ENCODE measurements at regions not wholly inside any gene's neighbourhood (a gene's known extent, or its start where the extent isn't known, plus 50 kb on each side); places are given as distances from the start of the nearest gene placed in this dataset.
A peak's percentile ranks its signal among the peaks of the same experiment; 100 is the strongest.
"Not testable (repeated sequence)": the region's sequence is repeated elsewhere in the genome, so short reads cannot be mapped to it uniquely, and the experiment has no call there.

- DNase-seq = no peak
Measured at GRCh38 chr1:201639826-201640225, 100.9 kb downstream of the NAV1 start.

- no peak for DNase-seq
Measured at GRCh38 chr1:201640624-201641023, 101.7 kb downstream of the NAV1 start.

- DNase-seq = no peak
Measured at GRCh38 chr1:201641524-201642253, 102.8 kb downstream of the NAV1 start.

DNA sequence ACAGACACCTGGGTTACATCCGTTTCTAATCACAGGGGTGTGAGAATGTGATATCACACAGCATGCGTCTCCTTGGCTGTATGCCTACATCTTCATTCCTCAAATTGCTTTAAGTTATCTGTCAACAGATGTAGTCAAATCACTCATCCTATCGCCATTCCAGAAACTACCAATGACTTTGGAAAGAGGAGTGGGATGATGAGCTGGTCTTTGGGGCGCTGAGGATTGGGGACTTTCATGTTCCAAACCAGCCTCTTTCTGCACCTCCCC, 104.8 kb downstream of the NAV1 start:
- no peak for DNase-seq

DNA sequence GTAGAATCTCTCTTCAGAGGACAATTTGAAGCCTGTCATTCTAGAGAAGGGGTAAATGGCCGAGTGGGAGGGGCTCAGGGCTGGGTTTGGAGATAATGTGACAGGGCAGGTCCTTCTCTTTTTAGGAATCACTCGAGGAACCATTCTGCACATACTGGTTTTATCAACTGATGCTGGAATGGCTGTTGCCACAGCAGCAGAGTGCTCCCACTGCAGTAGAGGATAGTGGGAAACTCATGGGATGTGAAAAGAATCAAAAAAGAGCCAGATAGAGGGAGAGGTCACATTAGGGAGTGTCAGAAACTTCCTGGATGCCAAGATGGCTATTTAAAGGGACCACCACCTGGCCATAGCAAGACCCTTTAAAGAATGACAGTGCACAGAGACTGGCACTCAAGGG, 105.3 kb downstream of the NAV1 start:
- no peak for DNase-seq

DNA sequence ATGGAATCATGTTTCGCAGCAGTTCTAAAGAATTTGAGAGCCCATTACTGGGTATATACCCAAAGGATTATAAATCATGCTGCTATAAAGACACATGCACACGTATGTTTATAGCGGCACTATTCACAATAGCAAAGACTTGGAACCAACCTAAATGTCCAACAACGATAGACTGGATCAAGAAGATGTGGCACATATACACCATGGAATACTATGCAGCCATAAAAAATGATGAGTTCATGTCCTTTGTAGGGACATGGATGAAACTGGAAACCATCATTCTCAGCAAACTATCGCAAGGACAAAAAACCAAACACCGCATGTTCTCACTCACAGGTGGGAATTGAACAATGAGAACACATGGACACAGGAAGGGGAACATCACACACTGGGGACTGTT, 106.1 kb downstream of the NAV1 start:
- not testable (repeated sequence) for DNase-seq

- DNase-seq = no peak
Measured at GRCh38 chr1:201645956-201646355, 107.0 kb downstream of the NAV1 start.

DNA sequence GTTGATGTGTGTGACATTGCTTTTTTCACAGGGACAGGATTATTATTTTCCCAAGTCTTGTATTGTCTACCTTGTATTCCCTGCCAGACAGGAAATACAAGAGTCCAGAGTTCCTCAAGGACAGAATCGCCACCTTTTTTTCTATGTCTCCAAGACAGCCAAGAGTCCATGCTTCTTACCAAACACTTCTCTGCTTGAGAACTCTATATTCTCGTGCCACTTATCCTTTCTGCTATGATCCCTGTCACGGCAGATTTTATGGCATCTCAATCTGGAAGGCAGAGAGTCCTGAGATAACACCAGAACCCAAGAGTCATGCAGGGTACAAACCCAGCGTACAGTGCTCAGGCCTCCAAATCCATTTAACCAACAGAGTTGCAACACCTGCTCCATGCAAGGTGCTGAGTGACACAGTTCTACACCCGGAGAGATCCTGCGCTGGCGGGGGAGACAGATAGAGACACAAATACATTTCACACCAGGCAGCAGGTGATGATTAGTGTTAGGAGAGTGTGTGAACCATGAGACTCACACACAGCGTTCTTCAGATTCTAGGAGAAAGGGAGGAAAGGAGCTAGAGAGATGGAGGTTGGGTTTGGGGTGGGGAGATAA, 107.6 kb downstream of the NAV1 start:
- DNase-seq = no peak

DNA sequence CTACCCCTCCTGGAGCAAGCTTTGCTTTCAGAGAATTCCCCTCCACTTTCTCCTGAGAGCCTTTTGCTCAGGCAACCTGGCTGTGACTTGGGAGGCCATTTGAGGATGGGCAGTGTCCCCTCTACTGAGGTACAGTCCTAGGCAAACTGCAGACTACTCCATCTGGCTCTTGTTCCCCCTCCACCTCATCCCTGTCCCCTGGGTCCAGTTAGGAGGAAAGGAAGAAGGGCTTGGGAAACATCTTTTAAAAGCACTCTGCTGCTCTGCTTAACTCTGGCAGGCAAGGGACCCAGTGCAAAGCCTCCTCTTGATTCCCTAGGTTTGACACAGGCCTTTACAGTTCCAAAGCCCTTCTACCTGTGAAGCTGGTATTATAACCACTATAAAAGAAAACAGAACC, 108.2 kb downstream of the NAV1 start:
- no peak for DNase-seq

- DNase-seq = no peak
Measured at GRCh38 chr1:201647722-201648065, 108.8 kb downstream of the NAV1 start.

DNA sequence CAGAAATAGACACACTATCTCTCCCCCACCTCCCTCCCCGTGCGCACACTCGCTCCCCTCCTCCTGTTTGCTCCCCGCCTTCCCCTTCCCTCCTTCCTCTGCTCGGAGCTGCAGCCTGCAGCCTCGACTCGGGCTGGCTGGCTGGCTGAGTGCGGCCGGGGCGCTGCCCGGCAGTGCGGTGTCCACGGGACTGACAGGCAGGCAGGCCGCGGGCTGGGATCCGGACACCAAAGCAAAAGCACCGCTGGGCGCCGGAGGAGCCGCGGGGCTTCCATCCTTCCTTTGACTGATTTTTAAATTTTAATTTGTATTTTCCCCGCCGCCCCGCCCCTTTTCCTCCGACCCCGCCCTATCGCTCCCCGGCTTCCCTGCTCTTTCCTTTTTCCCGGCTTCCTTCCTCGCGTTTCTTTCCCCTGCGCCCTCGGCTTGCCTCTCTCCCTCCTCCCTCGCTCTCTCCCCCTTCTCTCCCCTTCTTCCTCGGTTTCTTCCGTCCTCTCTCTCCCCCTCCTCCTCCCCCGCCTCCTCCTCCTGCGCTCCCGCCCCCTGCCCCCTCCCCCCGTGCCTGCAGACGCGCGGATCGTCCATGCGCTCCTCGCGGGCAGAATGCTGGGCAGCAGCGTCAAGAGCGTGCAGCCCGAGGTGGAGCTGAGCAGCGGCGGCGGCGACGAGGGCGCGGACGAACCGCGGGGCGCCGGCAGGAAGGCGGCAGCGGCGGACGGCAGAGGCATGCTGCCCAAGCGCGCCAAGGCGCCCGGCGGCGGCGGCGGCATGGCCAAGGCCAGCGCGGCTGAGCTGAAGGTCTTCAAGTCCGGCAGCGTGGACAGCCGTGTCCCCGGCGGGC, 109.4 kb downstream of the NAV1 start:
- DNase-seq = peak; percentile 76

DNA sequence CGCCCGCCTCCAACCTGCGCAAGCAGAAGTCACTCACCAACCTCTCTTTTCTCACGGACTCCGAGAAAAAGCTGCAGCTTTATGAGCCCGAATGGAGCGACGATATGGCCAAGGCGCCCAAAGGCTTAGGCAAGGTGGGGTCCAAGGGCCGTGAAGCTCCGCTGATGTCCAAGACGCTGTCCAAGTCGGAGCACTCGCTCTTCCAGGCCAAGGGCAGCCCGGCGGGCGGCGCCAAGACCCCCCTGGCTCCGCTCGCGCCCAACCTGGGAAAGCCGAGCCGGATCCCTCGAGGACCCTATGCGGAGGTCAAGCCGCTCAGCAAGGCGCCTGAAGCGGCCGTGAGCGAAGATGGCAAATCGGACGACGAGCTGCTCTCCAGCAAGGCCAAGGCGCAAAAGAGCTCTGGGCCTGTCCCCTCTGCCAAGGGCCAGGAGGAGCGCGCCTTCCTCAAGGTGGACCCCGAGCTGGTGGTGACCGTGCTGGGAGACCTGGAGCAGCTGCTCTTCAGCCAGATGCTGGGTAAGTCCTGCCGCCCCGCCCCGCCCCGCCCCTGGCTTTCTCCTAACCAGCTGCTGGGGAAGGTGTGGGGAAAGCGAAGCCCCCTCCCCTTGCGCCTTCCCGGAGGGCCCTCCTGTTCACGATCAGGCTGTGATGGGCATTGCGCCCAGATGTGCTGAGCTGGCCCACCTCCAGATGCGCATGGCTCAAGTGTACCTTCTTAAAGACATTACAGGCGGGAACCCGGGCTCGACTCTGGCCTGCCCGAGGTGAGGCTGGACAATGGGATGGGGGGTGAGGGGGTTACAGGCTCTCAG, 110.2 kb downstream of the NAV1 start:
- peak; percentile 52 for DNase-seq

DNA sequence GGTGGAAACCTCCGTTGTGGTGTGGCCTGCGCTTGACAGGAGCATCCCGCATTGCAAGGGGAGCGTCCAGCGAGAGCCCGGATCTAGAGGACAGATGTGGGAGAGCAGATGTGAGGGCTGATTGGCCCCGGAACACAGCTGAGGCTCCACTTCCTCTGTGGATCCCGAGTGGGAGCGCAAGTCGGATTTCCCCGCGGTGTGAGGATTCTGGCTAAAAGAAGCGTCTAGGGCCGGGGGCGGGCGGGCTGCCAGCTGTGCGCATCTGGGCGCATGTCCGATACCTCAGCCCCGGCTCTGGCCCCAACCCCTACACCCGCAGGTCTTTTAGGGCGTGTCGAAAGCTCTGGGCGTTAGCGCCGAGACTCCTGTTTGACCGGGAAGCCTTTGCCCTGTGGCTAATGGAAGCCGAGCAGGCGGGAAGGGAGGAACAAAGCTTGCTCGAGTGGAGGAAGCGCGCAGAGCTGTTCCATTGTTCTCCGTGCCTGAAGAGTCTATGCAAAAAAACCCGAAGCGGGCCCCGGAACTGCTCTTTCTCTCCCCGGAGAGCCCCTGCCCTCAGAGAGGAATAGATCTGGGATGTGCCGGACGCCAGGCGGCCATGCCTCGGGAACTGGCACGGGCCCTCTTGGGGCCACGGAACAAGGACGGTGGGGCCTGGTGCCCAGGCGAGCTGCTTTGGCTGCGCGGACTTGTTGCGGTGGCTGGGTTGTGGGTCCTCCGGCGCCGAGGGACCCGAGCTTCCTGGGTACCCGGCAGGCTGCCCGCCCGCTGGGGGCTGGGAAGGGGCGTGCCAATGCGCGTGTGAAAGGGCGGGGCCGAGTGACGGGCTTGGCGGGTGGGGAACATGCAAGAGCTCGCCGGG, 111.1 kb downstream of the NAV1 start:
- peak; percentile 87 for DNase-seq

- DNase-seq = no peak
Measured at GRCh38 chr1:201650623-201650933, 111.7 kb downstream of the NAV1 start.

- DNase-seq = no peak
Measured at GRCh38 chr1:201652181-201652580, 113.3 kb downstream of the NAV1 start.

DNA sequence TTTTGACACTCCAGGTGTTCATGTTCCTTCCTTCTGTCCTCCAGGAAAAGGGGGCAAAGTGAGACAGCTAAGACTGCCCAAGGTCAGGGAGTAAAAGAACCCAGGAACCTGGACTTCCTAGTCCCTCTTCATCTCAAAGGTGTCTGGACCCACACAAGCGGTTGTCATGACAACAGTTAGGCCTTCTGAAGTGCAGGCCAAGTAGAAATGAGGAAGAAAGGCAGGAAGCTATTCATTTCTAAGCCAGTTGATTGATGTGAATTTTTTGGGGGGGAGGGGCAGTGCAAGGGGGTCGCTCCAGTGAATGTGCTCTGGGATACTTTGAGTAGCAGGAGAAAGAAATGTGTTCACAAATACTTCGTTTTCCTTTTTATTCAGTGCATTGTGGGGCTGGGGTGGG, 114.3 kb downstream of the NAV1 start:
- DNase-seq = no peak

DNA sequence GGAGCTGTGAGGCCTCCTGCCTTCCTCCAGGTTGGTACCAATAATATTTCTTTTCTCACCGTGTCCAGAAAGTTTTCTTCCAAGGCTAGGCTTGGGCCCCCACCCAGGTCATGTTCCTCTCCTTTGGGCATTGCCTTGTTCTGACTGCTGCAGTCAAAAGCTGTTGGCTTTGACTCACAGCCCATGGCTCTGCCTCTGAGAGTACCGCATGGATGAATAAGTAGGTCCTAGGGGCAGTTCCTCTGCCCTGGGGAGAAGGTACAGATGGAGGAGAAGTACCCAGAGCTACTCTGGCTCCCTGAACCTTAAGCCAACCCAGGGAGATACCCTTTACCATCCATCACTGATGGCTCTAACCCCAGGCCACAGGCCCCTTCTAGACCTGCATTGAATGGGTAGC, 115.0 kb downstream of the NAV1 start:
- no peak for DNase-seq

- DNase-seq = no peak
Measured at GRCh38 chr1:201655243-201655642, 116.3 kb downstream of the NAV1 start.

- DNase-seq = no peak
Measured at GRCh38 chr1:201655910-201656309, 117.0 kb downstream of the NAV1 start.

DNA sequence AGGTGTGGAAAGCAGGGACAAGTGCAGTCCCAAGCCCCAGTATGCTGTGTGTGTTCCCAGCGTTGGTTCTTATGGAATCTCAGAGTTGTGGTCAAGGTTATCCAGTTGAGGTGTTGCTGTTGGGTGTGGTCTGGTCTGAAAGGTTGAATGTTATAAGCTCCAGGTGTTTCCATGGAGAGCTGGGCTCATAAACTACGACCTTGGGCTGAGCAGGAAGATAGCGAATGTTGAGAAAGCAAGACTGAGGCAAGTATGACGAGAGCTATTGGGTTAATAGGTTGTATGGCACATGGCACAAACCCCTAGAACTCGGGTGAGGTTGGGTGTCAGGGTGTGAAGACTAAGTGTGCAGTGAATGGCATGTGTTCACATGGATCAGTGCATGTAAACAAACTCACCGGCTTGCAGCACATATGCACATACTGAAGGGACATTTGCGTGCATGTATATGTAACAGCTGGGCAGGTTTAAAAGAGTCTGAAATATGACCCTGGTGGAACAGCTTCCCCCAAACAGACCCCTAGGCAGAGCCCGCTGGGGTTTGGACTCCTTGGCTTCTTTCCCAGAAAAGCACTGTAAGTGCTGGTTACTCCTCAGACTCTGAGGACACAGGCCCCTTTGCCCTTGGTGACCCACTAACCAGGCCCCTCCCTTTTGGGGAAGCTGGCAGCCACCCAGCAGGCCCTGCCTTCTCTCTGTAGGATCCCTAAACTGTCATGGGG, 117.5 kb downstream of the NAV1 start:
- peak; percentile 71 for DNase-seq

DNA sequence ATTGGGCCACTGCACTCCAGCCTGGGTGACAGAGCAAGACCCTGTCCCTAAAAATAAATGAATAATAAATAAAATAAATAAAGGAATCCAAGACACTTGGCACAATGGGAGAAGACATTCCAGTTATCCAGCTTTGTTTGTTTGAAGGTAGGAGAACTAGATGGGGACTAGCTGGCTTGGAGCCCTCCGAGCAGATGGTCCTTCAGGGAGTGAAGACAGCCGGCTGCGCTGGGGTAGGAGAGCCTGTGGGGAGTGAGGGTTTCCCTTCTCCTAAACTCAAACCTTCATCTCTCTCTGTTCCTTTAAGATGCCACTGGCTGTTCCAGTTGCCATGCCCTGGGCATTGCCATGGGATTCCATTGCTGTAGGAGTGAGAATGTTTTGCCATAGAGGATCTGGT, 120.6 kb downstream of the NAV1 start:
- no peak for DNase-seq

Measured in NCI-H345 (cell line).